Lower lobe of right lung (tissue), 2 donors: ENCODE measurements at regions not wholly inside any gene's neighbourhood (a gene's known extent, or its start where the extent isn't known, plus 50 kb on each side); places are given as distances from the start of the nearest gene placed in this dataset.

ENCODE experiments used
- ATAC-seq, 2 donors: fragments of 200-7000 bp; cut with Tn5 transposase; one replicate each; pipeline ENCODE4 v1.9.1; 2020 to 2022; ENCODE audit warnings: mild to moderate bottlenecking in 2 of 2, moderate library complexity in 2 of 2
- DNase-seq: peaks from one replicate; pipeline ENCODE4 v3.0.0-alpha.2; 2020
- H3K27ac ChIP-seq: fragments of 200-600 bp; one replicate; pipeline ENCODE4 v1.8.0; 2022
- H3K27me3 ChIP-seq: fragments of 200-600 bp; one replicate; pipeline ENCODE4 v1.8.0; 2022; ENCODE audit warnings: low read depth
- H3K36me3 ChIP-seq: fragments of 200-600 bp; one replicate; pipeline ENCODE4 v1.8.0; 2022; ENCODE audit warnings: mild to moderate bottlenecking
- H3K4me1 ChIP-seq: fragments of 200-600 bp; one replicate; pipeline ENCODE4 v1.8.0; 2022
- H3K4me3 ChIP-seq: fragments of 200-600 bp; one replicate; pipeline ENCODE4 v1.8.0; 2022; ENCODE audit warnings: mild to moderate bottlenecking
- H3K9me3 ChIP-seq: fragments of 200-600 bp; one replicate; pipeline ENCODE4 v1.8.0; 2022
- intact Hi-C: fragments of 100-400 bp; cut with DNase I; formaldehyde crosslinking; loops from one replicate; pipeline ENCODE4 v1.11.0; 2022
- TF ChIP-seq, protein P1 (sequence below): fragments of 200-600 bp; IDR thresholded peaks from one replicate; pipeline ENCODE4 v1.8.0; 2022; ENCODE audit warnings: antibody characterized with exemption, mild to moderate bottlenecking
- donor health status: DM: no; HTN: yes; CAD: no; lungs with severe emphysema.

DNA sequence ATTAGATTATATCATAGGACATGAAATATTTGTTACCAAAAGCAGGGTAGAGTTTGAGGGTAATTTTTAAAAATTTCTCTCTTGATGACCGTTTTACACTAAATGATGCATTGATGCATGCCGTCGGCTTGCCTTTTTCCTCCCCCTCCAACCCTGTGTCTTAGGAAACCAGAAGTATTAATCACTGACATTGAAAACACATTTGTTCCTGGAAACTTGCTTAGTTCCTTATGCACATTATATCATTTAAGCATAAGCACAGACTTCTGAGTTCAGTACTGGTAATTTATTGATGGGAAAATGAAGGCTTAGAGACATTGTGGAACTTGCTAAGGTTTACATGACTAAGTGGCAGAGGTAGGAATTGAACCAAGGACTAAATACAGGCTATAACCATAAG lies 206.3 kb upstream of the SPHKAP start:
- Histone ChIP-seq H3K36me3 (no peaks in the 10 kb centered on the region), H3K27ac (no peak overlapping the region), H3K4me3 (no peak overlapping the region), H3K4me1 (no peaks in the 10 kb centered on the region), H3K9me3 (no peaks in the 10 kb centered on the region), H3K27me3 (no peaks in the 10 kb centered on the region)
- no peak for ATAC-seq
- no peak for DNase-seq
- intact Hi-C loops, result no loop called here
- TF ChIP-seq, protein P1, sequence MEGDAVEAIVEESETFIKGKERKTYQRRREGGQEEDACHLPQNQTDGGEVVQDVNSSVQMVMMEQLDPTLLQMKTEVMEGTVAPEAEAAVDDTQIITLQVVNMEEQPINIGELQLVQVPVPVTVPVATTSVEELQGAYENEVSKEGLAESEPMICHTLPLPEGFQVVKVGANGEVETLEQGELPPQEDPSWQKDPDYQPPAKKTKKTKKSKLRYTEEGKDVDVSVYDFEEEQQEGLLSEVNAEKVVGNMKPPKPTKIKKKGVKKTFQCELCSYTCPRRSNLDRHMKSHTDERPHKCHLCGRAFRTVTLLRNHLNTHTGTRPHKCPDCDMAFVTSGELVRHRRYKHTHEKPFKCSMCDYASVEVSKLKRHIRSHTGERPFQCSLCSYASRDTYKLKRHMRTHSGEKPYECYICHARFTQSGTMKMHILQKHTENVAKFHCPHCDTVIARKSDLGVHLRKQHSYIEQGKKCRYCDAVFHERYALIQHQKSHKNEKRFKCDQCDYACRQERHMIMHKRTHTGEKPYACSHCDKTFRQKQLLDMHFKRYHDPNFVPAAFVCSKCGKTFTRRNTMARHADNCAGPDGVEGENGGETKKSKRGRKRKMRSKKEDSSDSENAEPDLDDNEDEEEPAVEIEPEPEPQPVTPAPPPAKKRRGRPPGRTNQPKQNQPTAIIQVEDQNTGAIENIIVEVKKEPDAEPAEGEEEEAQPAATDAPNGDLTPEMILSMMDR, result no peak

DNA sequence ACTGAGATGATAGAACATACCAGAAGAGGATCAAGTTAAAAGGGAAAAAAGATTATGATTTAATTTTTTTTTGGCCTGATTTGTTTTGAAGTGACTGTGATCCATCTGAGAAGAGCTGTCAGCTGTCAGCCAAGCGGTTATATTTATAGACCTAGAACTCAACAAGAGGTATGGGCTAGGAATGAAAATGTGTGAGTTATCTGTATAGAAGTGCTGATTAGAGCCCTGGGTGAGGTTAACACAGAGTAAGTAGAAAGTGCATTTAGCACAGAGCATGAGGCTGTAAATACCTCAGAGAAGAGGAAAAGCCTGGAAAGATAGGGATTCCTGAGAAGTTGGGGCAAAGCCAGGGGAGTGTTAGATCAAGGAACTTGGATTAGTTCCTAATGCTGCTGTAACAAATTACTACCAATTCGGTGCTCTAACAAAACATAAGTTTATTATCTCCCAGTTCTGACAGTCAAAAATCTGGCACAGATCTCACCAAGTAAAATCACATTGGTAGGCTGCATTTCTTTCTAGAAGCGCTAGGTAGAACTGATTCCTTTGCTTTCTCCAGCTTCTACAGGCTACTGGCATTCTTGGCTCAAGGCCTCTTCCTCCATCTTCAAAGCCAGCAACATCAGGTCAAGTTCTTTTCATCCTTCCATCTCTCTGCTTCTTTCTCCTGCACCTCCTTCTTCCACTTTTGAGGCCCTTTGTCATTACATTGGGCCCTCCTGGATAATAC lies 197.4 kb upstream of the SPHKAP start:
- Histone ChIP-seq H3K27ac (no peak overlapping the region), H3K4me1 (no peaks in the 10 kb centered on the region), H3K36me3 (no peaks in the 10 kb centered on the region), H3K27me3 (no peaks in the 10 kb centered on the region), H3K9me3 (no peaks in the 10 kb centered on the region), H3K4me3 (no peak overlapping the region)
- intact Hi-C loops, result no loop called here
- no peak for ATAC-seq
- TF ChIP-seq, protein P1, result no peak
- DNase-seq, result no peak

DNA sequence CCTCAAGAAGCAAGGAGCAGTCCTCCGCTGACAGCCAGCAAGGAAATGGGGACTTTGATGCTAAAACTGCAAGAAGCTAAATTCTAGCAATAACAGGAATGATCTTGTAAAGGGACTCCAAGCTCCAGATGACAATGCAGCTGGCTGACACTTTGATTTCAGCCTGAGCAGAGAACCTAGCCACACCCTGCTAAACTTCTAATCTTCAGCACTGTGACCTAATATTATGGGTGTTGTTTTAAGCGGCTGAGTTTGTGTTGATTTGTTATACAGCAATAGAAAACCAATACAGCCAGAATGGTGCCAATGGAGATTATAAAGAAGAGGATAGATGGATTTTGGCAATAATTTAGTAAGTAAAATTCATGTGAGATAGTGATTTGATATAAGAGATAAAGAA lies 196.7 kb upstream of the SPHKAP start:
- ATAC-seq, result no peak
- no peak for DNase-seq
- H3K4me3 ChIP-seq, result no peak overlapping the region
- no peak overlapping the region for H3K27ac ChIP-seq
- TF ChIP-seq, protein P1, result no peak
- H3K27me3 ChIP-seq, result no peaks in the 10 kb centered on the region
- no peaks in the 10 kb centered on the region for H3K4me1 ChIP-seq
- intact Hi-C loops, result no loop called here
- H3K9me3 ChIP-seq, result no peaks in the 10 kb centered on the region
- no peaks in the 10 kb centered on the region for H3K36me3 ChIP-seq

DNA sequence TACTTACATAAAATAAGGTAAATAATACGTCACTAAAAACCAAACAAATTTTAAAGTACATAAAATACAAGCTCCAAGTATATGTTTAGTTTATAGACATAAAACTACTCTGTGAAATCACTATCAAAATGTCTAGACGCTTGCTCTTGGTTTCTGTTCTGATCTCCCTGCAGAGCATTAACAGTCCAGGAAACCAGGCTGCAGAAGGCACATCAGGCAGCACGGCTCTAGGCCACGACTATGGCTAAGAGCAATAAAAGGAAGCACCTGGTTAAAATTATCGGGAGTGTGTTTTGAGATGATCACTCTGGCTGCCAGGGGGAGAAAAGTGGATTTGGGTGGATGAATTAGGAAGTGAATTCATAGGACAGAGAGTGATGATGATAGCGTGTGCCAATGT lies 196.0 kb upstream of the SPHKAP start:
- no peaks in the 10 kb centered on the region for H3K27me3 ChIP-seq
- no peak for DNase-seq
- no peaks in the 10 kb centered on the region for H3K36me3 ChIP-seq
- TF ChIP-seq, protein P1, result no peak
- H3K4me1 ChIP-seq, result no peaks in the 10 kb centered on the region
- no peak overlapping the region for H3K27ac ChIP-seq
- ATAC-seq, result no peak
- intact Hi-C loops, result no loop called here
- no peak overlapping the region for H3K4me3 ChIP-seq
- H3K9me3 ChIP-seq, result no peaks in the 10 kb centered on the region

DNA sequence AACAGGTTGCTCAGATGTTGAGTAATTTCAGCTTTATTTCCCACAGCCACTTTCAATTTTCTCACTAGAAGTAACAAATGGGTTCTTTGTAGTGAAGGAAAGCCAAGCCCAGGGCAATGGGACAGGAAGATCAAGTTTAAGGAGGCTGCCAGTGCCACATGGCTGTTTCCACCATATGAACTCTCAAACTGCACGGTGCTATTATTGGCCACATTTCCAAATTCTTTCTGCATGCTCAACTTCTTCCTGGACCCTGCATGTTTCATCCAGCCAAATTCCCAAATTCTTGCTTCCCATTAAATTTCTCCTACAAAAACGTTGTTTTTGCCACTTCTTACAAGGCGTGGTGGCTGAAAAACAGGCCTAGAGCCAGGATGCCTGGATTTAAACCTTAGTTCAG lies 193.3 kb upstream of the SPHKAP start:
- no peak overlapping the region for H3K27ac ChIP-seq
- ATAC-seq (no peak), DNase-seq (no peak)
- no peaks in the 10 kb centered on the region for H3K36me3 ChIP-seq
- intact Hi-C loops, result no loop called here
- H3K4me1 ChIP-seq, result no peaks in the 10 kb centered on the region
- H3K27me3 ChIP-seq, result no peaks in the 10 kb centered on the region
- TF ChIP-seq, protein P1, result no peak
- no peaks in the 10 kb centered on the region for H3K9me3 ChIP-seq
- H3K4me3 ChIP-seq, result no peak overlapping the region
